Natural killer cell (primary cell): ENCODE measurements at regions not wholly inside any gene's neighbourhood (a gene's known extent, or its start where the extent isn't known, plus 50 kb on each side); places are given as distances from the start of the nearest gene placed in this dataset.

Experiments
- ATAC-seq, 3 donors: fragments of 150-1000 bp in 2 of 3; fragments of 200-7000 bp in 1 of 3; cut with Tn5 transposase; 1 replicate in 1 of 3; 2 replicates in 2 of 3; pipeline ENCODE4 v1.10.0; 2021; ENCODE audit warnings: mild to moderate bottlenecking in 2 of 3, moderate library complexity in 2 of 3
- DNase-seq, 2 donors: peaks; one replicate each; pipeline versions ENCODE4 v3.0.0 to v3.0.0-alpha.2; 2013 to 2021; ENCODE audit warnings: mixed read lengths in 1 of 2
- H3K27ac ChIP-seq: one replicate; pipeline ENCODE4 v1.5.1; 2013; ENCODE audit warnings: mild to moderate bottlenecking, low read length
- H3K27me3 ChIP-seq: one replicate; pipeline ENCODE4 v1.6.1; 2013; ENCODE audit warnings: low read length; ENCODE audit not compliant: control insufficient read depth, insufficient read depth
- H3K36me3 ChIP-seq: one replicate; pipeline ENCODE4 v1.6.1; 2013; ENCODE audit warnings: low read length; ENCODE audit not compliant: control insufficient read depth, insufficient read depth
- H3K4me1 ChIP-seq: one replicate; pipeline ENCODE4 v1.6.1; 2013; ENCODE audit warnings: low read length; ENCODE audit not compliant: control insufficient read depth, insufficient read depth
- H3K4me3 ChIP-seq: one replicate; pipeline ENCODE4 v1.5.1; 2013; ENCODE audit warnings: low read length
- H3K9me3 ChIP-seq: one replicate; pipeline ENCODE4 v1.6.1; 2013; ENCODE audit warnings: low read length; ENCODE audit not compliant: control insufficient read depth, insufficient read depth
- H3K27ac Mint-ChIP-seq, 2 donors: one replicate each; pipeline ENCODE4 v1.8.0; 2022; ENCODE audit warnings: mild to moderate bottlenecking in 2 of 2, mixed read lengths in 2 of 2, moderate library complexity in 1 of 2
- H3K27me3 Mint-ChIP-seq, 2 donors: one replicate each; pipeline ENCODE4 v1.8.0; 2022; ENCODE audit warnings: low read depth in 2 of 2, mixed read lengths in 2 of 2
- H3K36me3 Mint-ChIP-seq: one replicate; pipeline ENCODE4 v1.8.0; 2022; ENCODE audit warnings: mixed read lengths
- H3K4me1 Mint-ChIP-seq, 2 donors: one replicate each; pipeline ENCODE4 v1.8.0; 2022; ENCODE audit warnings: mixed read lengths in 2 of 2
- H3K4me3 Mint-ChIP-seq: one replicate; pipeline ENCODE4 v1.8.0; 2022; ENCODE audit warnings: mild to moderate bottlenecking, moderate library complexity, mixed read lengths
- H3K9me3 Mint-ChIP-seq, 2 donors: one replicate each; pipeline ENCODE4 v1.8.0; 2022; ENCODE audit warnings: mixed read lengths in 2 of 2
- CTCF ChIP-seq: fragments of 200-600 bp; IDR thresholded peaks from one replicate; pipeline ENCODE4 v1.8.0; 2022; ENCODE audit warnings: antibody characterized with exemption
- WGBS: methylation state at CpG from one replicate; pipeline ENCODE4 v1.1.7; 2013; ENCODE audit warnings: missing lambda C conversion rate; ENCODE audit not compliant: insufficient coverage; 5-methylcytosine and 5-hydroxymethylcytosine counted together
- intact Hi-C: fragments of 100-400 bp; cut with micrococcal nuclease; formaldehyde crosslinking; loops from one replicate; pipeline ENCODE4 v1.14.2; 2022

- intact Hi-C loops, result no loop called here
- H3K36me3 ChIP-seq, result no peaks in the 10 kb centered on the region
- Mint-ChIP-seq H3K36me3 (no peaks in the 10 kb centered on the region), H3K4me3 (no peak overlapping the region), H3K4me1 (no peaks in the 10 kb centered on the region), H3K27me3 (peaks cover 0 to 2% of the 10 kb centered on the region in 2 donors), H3K9me3 (no peaks in the 10 kb centered on the region), H3K27ac (no peak overlapping the region)
- peak; percentile 15 for TF ChIP-seq CTCF
- DNase-seq, result peak in 1 of 2 donors; percentile 3
- H3K4me3 ChIP-seq, result no peak overlapping the region
- H3K9me3 ChIP-seq, result no peaks in the 10 kb centered on the region
- no peak overlapping the region for H3K27ac ChIP-seq
- H3K4me1 ChIP-seq, result no peaks in the 10 kb centered on the region
- no peak for ATAC-seq
- no peaks in the 10 kb centered on the region for H3K27me3 ChIP-seq
- 33% methylated on average over 6 of the region's 7 CpGs for WGBS
Observed at GRCh38 chr1:165073185-165074007, 283.1 kb downstream of the LMX1A start.

DNA sequence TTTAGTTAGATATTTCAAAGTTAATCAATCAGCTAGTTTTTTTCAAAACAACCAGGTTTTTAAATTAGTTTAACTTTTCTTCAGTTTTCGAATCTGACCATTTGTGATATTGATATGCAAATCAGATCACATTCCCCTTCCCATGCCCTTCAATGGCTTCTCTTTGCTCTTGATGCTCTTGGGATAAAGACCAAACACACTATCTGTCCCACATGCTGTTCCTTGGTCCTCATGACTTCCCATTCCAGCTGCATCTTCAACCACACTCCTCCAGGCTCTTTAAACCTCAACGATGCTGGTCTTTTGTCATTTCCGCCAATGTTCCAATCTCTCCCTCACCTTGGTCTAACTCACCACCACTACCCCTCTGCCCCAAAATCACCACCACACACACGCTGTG is 285.8 kb downstream of the LMX1A start:
- WGBS, result 85% methylated on average over 4 of the region's 4 CpGs
- no peaks in the 10 kb centered on the region for H3K9me3 ChIP-seq
- peaks cover 0 to 5% of the 10 kb centered on the region in 2 donors for H3K27me3 Mint-ChIP-seq
- H3K27ac Mint-ChIP-seq, result no peak overlapping the region
- H3K27me3 ChIP-seq, result no peaks in the 10 kb centered on the region
- no peaks in the 10 kb centered on the region for H3K9me3 Mint-ChIP-seq
- H3K27ac ChIP-seq, result no peak overlapping the region
- H3K4me3 Mint-ChIP-seq, result no peak overlapping the region
- ATAC-seq (no peak), DNase-seq (no peak)
- no peaks in the 10 kb centered on the region for H3K36me3 ChIP-seq
- no peak overlapping the region for H3K4me3 ChIP-seq
- H3K4me1 ChIP-seq, result no peaks in the 10 kb centered on the region
- no peak for TF ChIP-seq CTCF
- H3K36me3 Mint-ChIP-seq, result no peaks in the 10 kb centered on the region
- intact Hi-C loops, result no loop called here
- H3K4me1 Mint-ChIP-seq, result no peaks in the 10 kb centered on the region

DNA sequence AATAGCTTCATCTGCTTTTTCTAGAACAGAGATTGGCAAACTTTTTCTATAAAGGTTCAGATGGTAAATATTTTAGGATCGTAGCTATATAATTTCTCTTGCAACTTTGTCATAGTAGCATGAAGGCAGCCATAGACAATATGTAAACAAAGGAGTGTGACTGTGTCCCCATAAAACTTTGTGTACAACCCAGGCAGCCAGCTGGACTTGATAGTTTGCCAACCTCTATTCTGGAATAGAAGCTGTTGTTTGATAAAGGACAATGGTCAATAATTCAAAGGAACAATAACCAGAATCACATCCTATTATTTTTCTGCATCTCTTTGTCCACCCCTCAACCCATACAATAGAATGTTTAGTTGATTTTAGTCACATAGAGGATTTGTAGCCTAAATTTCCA is 286.7 kb downstream of the LMX1A start:
- WGBS, result 75% methylated on average over 1 of the region's 1 CpG
- no peaks in the 10 kb centered on the region for H3K9me3 ChIP-seq
- no peak overlapping the region for H3K4me3 ChIP-seq
- ATAC-seq (no peak), DNase-seq (no peak)
- Mint-ChIP-seq H3K27me3 (peaks cover 0 to 5% of the 10 kb centered on the region in 2 donors), H3K27ac (no peak overlapping the region), H3K4me3 (no peak overlapping the region), H3K4me1 (no peaks in the 10 kb centered on the region), H3K36me3 (no peaks in the 10 kb centered on the region), H3K9me3 (no peaks in the 10 kb centered on the region)
- no peaks in the 10 kb centered on the region for H3K4me1 ChIP-seq
- intact Hi-C loops, result no loop called here
- no peaks in the 10 kb centered on the region for H3K36me3 ChIP-seq
- H3K27me3 ChIP-seq, result no peaks in the 10 kb centered on the region
- TF ChIP-seq CTCF, result no peak
- no peak overlapping the region for H3K27ac ChIP-seq

DNA sequence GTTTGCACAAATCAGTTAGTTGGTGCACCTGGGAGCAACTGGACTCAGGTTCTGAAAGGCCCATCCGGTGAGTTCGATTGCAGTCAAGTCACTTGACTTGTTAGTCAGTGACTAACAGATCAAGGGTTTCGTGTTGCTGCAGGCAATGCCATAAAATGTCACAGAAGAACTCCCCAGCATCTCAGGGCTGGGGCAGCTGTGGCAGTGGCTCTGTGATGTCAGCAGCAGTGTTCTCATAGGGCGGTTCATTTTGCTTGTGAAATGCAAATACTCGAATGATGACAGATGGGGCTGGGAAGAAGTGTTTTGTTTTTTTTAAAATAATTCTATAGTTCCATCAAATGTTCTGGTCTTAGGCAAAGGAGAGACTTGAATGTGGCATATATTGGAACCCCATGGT is 287.8 kb downstream of the LMX1A start:
- Histone ChIP-seq H3K36me3 (no peaks in the 10 kb centered on the region), H3K4me1 (no peaks in the 10 kb centered on the region), H3K9me3 (no peaks in the 10 kb centered on the region), H3K27me3 (no peaks in the 10 kb centered on the region), H3K27ac (no peak overlapping the region), H3K4me3 (no peak overlapping the region)
- ATAC-seq (no peak), DNase-seq (no peak)
- Mint-ChIP-seq H3K9me3 (no peaks in the 10 kb centered on the region), H3K27ac (no peak overlapping the region), H3K27me3 (peaks cover 0 to 3% of the 10 kb centered on the region in 2 donors), H3K36me3 (no peaks in the 10 kb centered on the region), H3K4me3 (no peak overlapping the region), H3K4me1 (no peaks in the 10 kb centered on the region)
- intact Hi-C loops, result no loop called here
- TF ChIP-seq CTCF, result no peak
- 83% methylated on average over 5 of the region's 5 CpGs for WGBS
